ENCODE measurements at regions not wholly inside any gene's neighbourhood (a gene's known extent, or its start where the extent isn't known, plus 50 kb on each side); places are given as distances from the start of the nearest gene placed in this dataset.

DNA sequence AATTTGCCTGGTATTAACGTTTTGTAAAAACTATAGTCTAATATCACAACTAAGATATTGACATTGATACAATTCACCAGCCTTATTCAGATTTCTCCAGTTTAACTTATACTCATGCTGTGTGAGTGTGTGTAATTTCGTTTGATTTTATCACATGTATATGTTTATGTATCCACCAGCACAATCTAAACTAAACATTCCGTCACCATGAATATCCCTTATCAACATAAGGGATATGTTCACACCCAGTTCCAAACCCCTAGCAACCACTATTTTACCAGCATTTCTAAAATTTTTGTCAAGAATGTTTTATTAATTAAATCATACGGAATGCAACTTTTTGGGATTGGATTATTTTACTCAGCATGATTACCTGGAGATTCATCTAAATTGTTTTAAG lies 450.3 kb downstream of the FBXO15 start:
- 91% methylated on average over 2 of the region's 4 CpGs; no CpG with 5 or more reads in 1 of the 2 experiments for WGBS, 2 experiments (ENCODE audit: insufficient coverage in 1 of 2, insufficient read length in 1 of 2)
- Histone ChIP-seq H3K9me3 (ENCODE audit: control insufficient read depth, low read length) (no peaks in the 10 kb centered on the region), H3K4me3 (ENCODE audit: low read length) (no peak overlapping the region), H3K27ac (ENCODE audit: low read depth, low read length) (no peak overlapping the region), H3K36me3 (ENCODE audit: control insufficient read depth, insufficient read depth, low read length) (no peaks in the 10 kb centered on the region), H3K27me3 (ENCODE audit: control insufficient read depth, insufficient read depth, low read length, poor library complexity, severe bottlenecking) (no peaks in the 10 kb centered on the region), H3K4me1 (ENCODE audit: control insufficient read depth, insufficient read depth, low read length) (no peaks in the 10 kb centered on the region), H3K9ac (ENCODE audit: extremely low read depth, low read length, poor library complexity, severe bottlenecking) (no peak overlapping the region)
- TF ChIP-seq, protein P1, sequence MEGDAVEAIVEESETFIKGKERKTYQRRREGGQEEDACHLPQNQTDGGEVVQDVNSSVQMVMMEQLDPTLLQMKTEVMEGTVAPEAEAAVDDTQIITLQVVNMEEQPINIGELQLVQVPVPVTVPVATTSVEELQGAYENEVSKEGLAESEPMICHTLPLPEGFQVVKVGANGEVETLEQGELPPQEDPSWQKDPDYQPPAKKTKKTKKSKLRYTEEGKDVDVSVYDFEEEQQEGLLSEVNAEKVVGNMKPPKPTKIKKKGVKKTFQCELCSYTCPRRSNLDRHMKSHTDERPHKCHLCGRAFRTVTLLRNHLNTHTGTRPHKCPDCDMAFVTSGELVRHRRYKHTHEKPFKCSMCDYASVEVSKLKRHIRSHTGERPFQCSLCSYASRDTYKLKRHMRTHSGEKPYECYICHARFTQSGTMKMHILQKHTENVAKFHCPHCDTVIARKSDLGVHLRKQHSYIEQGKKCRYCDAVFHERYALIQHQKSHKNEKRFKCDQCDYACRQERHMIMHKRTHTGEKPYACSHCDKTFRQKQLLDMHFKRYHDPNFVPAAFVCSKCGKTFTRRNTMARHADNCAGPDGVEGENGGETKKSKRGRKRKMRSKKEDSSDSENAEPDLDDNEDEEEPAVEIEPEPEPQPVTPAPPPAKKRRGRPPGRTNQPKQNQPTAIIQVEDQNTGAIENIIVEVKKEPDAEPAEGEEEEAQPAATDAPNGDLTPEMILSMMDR (conservative IDR thresholded peaks at IDR 0.05): no peak
- H3K36me3 Mint-ChIP-seq (ENCODE audit: low read depth): no peaks in the 10 kb centered on the region
- no peak for DNase-seq
- H3K27ac Mint-ChIP-seq: no peak overlapping the region
- no peaks in the 10 kb centered on the region for H3K27me3 Mint-ChIP-seq (ENCODE audit: insufficient read depth)
- no peaks in the 10 kb centered on the region for H3K9me3 Mint-ChIP-seq
- no peak overlapping the region for H3K4me3 Mint-ChIP-seq
- H3K4me1 Mint-ChIP-seq: no peaks in the 10 kb centered on the region

DNA sequence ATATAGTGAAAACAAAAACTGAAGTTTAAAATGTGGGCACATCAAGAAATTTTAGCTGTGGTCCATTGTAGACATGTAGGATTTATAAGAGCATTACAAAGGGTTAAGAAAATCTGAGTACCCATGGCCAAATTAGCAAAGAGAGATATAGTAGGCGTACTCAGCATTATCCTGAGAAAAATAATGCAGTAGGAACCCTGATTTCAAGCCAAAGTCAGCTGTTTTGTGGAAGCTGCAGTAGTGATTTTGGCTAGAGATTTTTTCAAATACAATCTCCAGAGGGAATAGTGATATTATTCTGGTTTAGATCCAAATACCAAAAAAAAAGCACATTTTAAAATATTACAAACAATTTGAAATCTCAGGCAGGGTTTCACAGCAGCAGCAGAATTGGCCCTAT lies 450.9 kb downstream of the FBXO15 start:
- H3K27me3 ChIP-seq (ENCODE audit: control insufficient read depth, insufficient read depth, low read length, poor library complexity, severe bottlenecking): no peaks in the 10 kb centered on the region
- no peaks in the 10 kb centered on the region for H3K4me1 Mint-ChIP-seq
- H3K9me3 ChIP-seq (ENCODE audit: control insufficient read depth, low read length): peaks cover 3% of the 10 kb centered on the region

DNA sequence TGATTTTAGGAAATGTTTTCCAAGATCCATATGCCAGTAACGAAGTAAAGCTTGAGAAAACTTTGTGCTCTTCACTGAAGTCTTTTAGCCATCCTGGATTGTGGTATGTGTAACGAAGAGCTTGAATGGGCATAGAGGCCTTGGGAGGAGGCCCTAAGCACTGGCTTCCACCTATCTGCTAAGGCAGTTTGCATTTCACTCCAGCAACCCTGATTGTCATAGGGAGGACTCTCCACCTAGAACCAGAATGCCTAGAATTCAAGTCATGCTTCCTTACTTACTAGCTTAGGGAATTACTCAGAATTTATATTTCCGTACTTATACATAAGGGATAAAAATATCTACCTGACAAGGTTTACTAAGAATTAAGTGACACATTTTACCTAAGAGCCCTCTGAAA lies 451.5 kb downstream of the FBXO15 start:
- no peaks in the 10 kb centered on the region for H3K27me3 ChIP-seq (ENCODE audit: control insufficient read depth, insufficient read depth, low read length, poor library complexity, severe bottlenecking)
- H3K4me1 ChIP-seq (ENCODE audit: control insufficient read depth, insufficient read depth, low read length): no peaks in the 10 kb centered on the region
- H3K9me3 Mint-ChIP-seq: no peaks in the 10 kb centered on the region
- 94 to 100% methylated on average over 1 to 3 of the region's 3 CpGs for WGBS, 2 experiments (ENCODE audit: insufficient coverage in 1 of 2, insufficient read length in 1 of 2)
- H3K27me3 Mint-ChIP-seq (ENCODE audit: insufficient read depth): no peaks in the 10 kb centered on the region
- no peaks in the 10 kb centered on the region for H3K36me3 Mint-ChIP-seq (ENCODE audit: low read depth)
- no peak overlapping the region for H3K4me3 ChIP-seq (ENCODE audit: low read length)
- H3K27ac ChIP-seq (ENCODE audit: low read depth, low read length): no peak overlapping the region
- H3K9ac ChIP-seq (ENCODE audit: extremely low read depth, low read length, poor library complexity, severe bottlenecking): no peak overlapping the region
- TF ChIP-seq, protein P1 (conservative IDR thresholded peaks at IDR 0.05): no peak
- no peak for DNase-seq
- no peaks in the 10 kb centered on the region for H3K4me1 Mint-ChIP-seq
- no peak overlapping the region for H3K4me3 Mint-ChIP-seq
- peaks cover 5% of the 10 kb centered on the region for H3K9me3 ChIP-seq (ENCODE audit: control insufficient read depth, low read length)
- H3K27ac Mint-ChIP-seq: no peak overlapping the region
- H3K36me3 ChIP-seq (ENCODE audit: control insufficient read depth, insufficient read depth, low read length): no peaks in the 10 kb centered on the region

More for the DNA sequence above, 450.9 kb downstream of the FBXO15 start:
- TF ChIP-seq, protein P1 (conservative IDR thresholded peaks at IDR 0.05): no peak
- H3K27ac ChIP-seq (ENCODE audit: low read depth, low read length): no peak overlapping the region
- DNase-seq: no peak
- H3K36me3 Mint-ChIP-seq (ENCODE audit: low read depth): no peaks in the 10 kb centered on the region
- H3K4me1 ChIP-seq (ENCODE audit: control insufficient read depth, insufficient read depth, low read length): no peaks in the 10 kb centered on the region
- H3K9me3 Mint-ChIP-seq: no peaks in the 10 kb centered on the region
- no peak overlapping the region for H3K9ac ChIP-seq (ENCODE audit: extremely low read depth, low read length, poor library complexity, severe bottlenecking)
- 86 to 97% methylated on average over 1 of the region's 1 CpG for WGBS, 2 experiments (ENCODE audit: insufficient coverage in 1 of 2, insufficient read length in 1 of 2)
- no peak overlapping the region for H3K27ac Mint-ChIP-seq
- H3K4me3 ChIP-seq (ENCODE audit: low read length): no peak overlapping the region
- no peaks in the 10 kb centered on the region for H3K36me3 ChIP-seq (ENCODE audit: control insufficient read depth, insufficient read depth, low read length)
- no peak overlapping the region for H3K4me3 Mint-ChIP-seq
- no peaks in the 10 kb centered on the region for H3K27me3 Mint-ChIP-seq (ENCODE audit: insufficient read depth)
